Astrocyte (in vitro differentiated cells and primary cell): ENCODE measurements at regions not wholly inside any gene's neighbourhood (a gene's known extent, or its start where the extent isn't known, plus 50 kb on each side); places are given as distances from the start of the nearest gene placed in this dataset.

Source experiments
- EZH2 ChIP-seq: IDR thresholded peaks from 2 replicates; pipeline ENCODE4 v1.6.1; 2012; ENCODE audit warnings: mild to moderate bottlenecking, low read length, inconsistent platforms; ENCODE audit not compliant: insufficient read depth
- TF ChIP-seq, protein P1 (sequence below): IDR thresholded peaks from 2 replicates; pipeline ENCODE4 v1.5.1; 2011; ENCODE audit warnings: low read depth, mild to moderate bottlenecking, inconsistent platforms, low read length, moderate library complexity; ENCODE audit not compliant: insufficient read depth

GRCh38 chr9:100674419-100675122 is 96.7 kb downstream of the CAVIN4 start:
- TF ChIP-seq, protein P1, sequence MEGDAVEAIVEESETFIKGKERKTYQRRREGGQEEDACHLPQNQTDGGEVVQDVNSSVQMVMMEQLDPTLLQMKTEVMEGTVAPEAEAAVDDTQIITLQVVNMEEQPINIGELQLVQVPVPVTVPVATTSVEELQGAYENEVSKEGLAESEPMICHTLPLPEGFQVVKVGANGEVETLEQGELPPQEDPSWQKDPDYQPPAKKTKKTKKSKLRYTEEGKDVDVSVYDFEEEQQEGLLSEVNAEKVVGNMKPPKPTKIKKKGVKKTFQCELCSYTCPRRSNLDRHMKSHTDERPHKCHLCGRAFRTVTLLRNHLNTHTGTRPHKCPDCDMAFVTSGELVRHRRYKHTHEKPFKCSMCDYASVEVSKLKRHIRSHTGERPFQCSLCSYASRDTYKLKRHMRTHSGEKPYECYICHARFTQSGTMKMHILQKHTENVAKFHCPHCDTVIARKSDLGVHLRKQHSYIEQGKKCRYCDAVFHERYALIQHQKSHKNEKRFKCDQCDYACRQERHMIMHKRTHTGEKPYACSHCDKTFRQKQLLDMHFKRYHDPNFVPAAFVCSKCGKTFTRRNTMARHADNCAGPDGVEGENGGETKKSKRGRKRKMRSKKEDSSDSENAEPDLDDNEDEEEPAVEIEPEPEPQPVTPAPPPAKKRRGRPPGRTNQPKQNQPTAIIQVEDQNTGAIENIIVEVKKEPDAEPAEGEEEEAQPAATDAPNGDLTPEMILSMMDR: no peak
- no peak for TF ChIP-seq EZH2
